Ovary (tissue), 7 donors: ENCODE measurements at regions not wholly inside any gene's neighbourhood (a gene's known extent, or its start where the extent isn't known, plus 50 kb on each side); places are given as distances from the start of the nearest gene placed in this dataset.
A peak's percentile ranks its signal among the peaks of the same experiment; 100 is the strongest.

Experiments
- DNase-seq, 5 donors: peaks; one replicate each; pipeline ENCODE4 v3.0.0-alpha.2; 2019 to 2020
- H3K27ac ChIP-seq, 2 donors: fragments of 200-600 bp; one replicate each; pipeline versions ENCODE4 v1.5.1 to v1.8.0; 2019 to 2022
- H3K27me3 ChIP-seq: fragments of 200-600 bp; one replicate; pipeline ENCODE4 v1.8.0; 2022
- H3K36me3 ChIP-seq: fragments of 200-600 bp; sonication (generic); one replicate; pipeline ENCODE4 v1.5.1; 2019
- H3K4me1 ChIP-seq: one replicate; pipeline ENCODE4 v1.8.1; 2013; ENCODE audit warnings: mild to moderate bottlenecking, moderate library complexity; ENCODE audit not compliant: insufficient read depth
- H3K4me3 ChIP-seq: fragments of 200-600 bp; sonication (generic); one replicate; pipeline ENCODE4 v1.5.1; 2017
- H3K9me3 ChIP-seq, 2 donors: fragments of 200-600 bp in 1 of 2; sonication (generic) in 1 of 2; one replicate each; pipeline versions ENCODE4 v1.5.1 to v1.8.1; 2013 to 2019; ENCODE audit warnings: mild to moderate bottlenecking in 1 of 2, moderate library complexity in 1 of 2
- CTCF ChIP-seq, 3 donors: fragments of 450-650 bp in 2 of 3; fragments of 200-600 bp in 1 of 3; IDR thresholded peaks; one replicate each; pipeline versions ENCODE4 v1.5.1 to v1.8.0; 2016 to 2022; ENCODE audit warnings: antibody characterized with exemption in 3 of 3, mild to moderate bottlenecking in 1 of 3
- EP300 ChIP-seq: sonication (generic); formaldehyde crosslinking; IDR thresholded peaks from one replicate; pipeline ENCODE4 v1.6.1; 2017; ENCODE audit warnings: antibody characterized with exemption
- POLR2A ChIP-seq: fragments of 450-650 bp; IDR thresholded peaks from one replicate; pipeline ENCODE4 v1.6.1; 2017; ENCODE audit warnings: antibody characterized with exemption, mild to moderate bottlenecking, moderate library complexity
- WGBS, 3 donors: extraction: QIAGEN DNeasy Blood & Tissue Kit in 1 of 3; methylation state at CpG; one replicate each; pipeline versions ENCODE4 v1.1.5 to v1.1.7; 2013 to 2017; 5-methylcytosine and 5-hydroxymethylcytosine counted together
- intact Hi-C, 4 donors: fragments of 100-400 bp; cut with DNase I; formaldehyde crosslinking; loops; one replicate each; pipeline versions ENCODE4 v1.11.0 to v1.15.1; 2022 to 2023
- donor health status: DM: no; HTN: no; CAD: no; lungs with moderate emphysema.
- donor health status: DM: no; HTN: no; CAD: no.
- donor health status: Bipolar disorder and iron deficiency.
- donor health status: DM: no; HTN: no; CAD: no.
- donor health status: DM: yes; HTN: yes; CAD: no.

GRCh38 chr13:99061411-99061810 lies 83.5 kb upstream of the DOCK9 start:
- 70 to 94% (median 81%) methylated on average over 4 of the region's 4 CpGs for WGBS, 3 donors
- no peaks in the 10 kb centered on the region for H3K9me3 ChIP-seq
- peaks cover 7% of the 10 kb centered on the region for H3K4me1 ChIP-seq
- H3K27me3 ChIP-seq: no peaks in the 10 kb centered on the region
- no peak overlapping the region for H3K4me3 ChIP-seq
- H3K36me3 ChIP-seq: no peaks in the 10 kb centered on the region
- no peak overlapping the region for H3K27ac ChIP-seq
- TF ChIP-seq CTCF (IDR thresholded peaks at IDR 0.05) (no peak), POLR2A (no peak), EP300 (no peak)
- DNase-seq: no peak
- intact Hi-C loops: no loop called here

GRCh38 chr13:99062593-99062992 lies 84.7 kb upstream of the DOCK9 start:
- peak; percentile 22 to 77 (median 59) for DNase-seq
- no peak overlapping the region for H3K4me3 ChIP-seq
- WGBS, 3 donors: 47 to 66% (median 62%) methylated on average over 10 of the region's 10 CpGs
- H3K27me3 ChIP-seq: no peaks in the 10 kb centered on the region
- no peaks in the 10 kb centered on the region for H3K9me3 ChIP-seq
- H3K36me3 ChIP-seq: no peaks in the 10 kb centered on the region
- intact Hi-C loops: no loop called here
- peak overlapping the region in 1 of 2 donors; percentile 26 for H3K27ac ChIP-seq
- TF ChIP-seq EP300 (no peak), POLR2A (no peak), CTCF (IDR thresholded peaks at IDR 0.05) (no peak)
- H3K4me1 ChIP-seq: peaks cover 8% of the 10 kb centered on the region

GRCh38 chr13:99063178-99063577 lies 85.3 kb upstream of the DOCK9 start:
- intact Hi-C loops: no loop called here
- peaks cover 8% of the 10 kb centered on the region for H3K4me1 ChIP-seq

GRCh38 chr13:99063952-99064351 lies 86.1 kb upstream of the DOCK9 start:
- intact Hi-C loops: no loop called here
- WGBS, 3 donors: 96 to 98% (median 97%) methylated on average over 1 of the region's 1 CpG
- no peaks in the 10 kb centered on the region for H3K27me3 ChIP-seq
- no peak for DNase-seq
- peaks cover 2% of the 10 kb centered on the region for H3K4me1 ChIP-seq
- no peaks in the 10 kb centered on the region for H3K36me3 ChIP-seq
- no peak overlapping the region for H3K27ac ChIP-seq
- no peak for TF ChIP-seq EP300
- no peak for TF ChIP-seq CTCF (IDR thresholded peaks at IDR 0.05)
- no peak for TF ChIP-seq POLR2A
- no peak overlapping the region for H3K4me3 ChIP-seq
- no peaks in the 10 kb centered on the region for H3K9me3 ChIP-seq

More at GRCh38 chr13:99063178-99063577, 85.3 kb upstream of the DOCK9 start:
- Histone ChIP-seq H3K4me3 (no peak overlapping the region), H3K27me3 (no peaks in the 10 kb centered on the region), H3K36me3 (no peaks in the 10 kb centered on the region), H3K9me3 (no peaks in the 10 kb centered on the region), H3K27ac (peak overlapping the region in 1 of 2 donors; percentile 26)
- WGBS, 3 donors: 91 to 96% (median 95%) methylated on average over 8 of the region's 8 CpGs
- DNase-seq: no peak
- TF ChIP-seq POLR2A: no peak
- no peak for TF ChIP-seq EP300
- no peak for TF ChIP-seq CTCF (IDR thresholded peaks at IDR 0.05)
